Parathyroid adenoma (tissue), 2 donors: ENCODE measurements at regions not wholly inside any gene's neighbourhood (a gene's known extent, or its start where the extent isn't known, plus 50 kb on each side); places are given as distances from the start of the nearest gene placed in this dataset.

Source experiments
- H2AFZ ChIP-seq: fragments of 300-600 bp; sonication (generic); one replicate; pipeline ENCODE4 v1.7.0; 2017; ENCODE audit warnings: antibody characterized with exemption, mild to moderate bottlenecking
- H3K27ac ChIP-seq: fragments of 300-600 bp; sonication (generic); one replicate; pipeline ENCODE4 v1.7.0; 2017
- H3K27me3 ChIP-seq: fragments of 300-600 bp; sonication (generic); one replicate; pipeline ENCODE4 v1.7.0; 2017; ENCODE audit warnings: low read length; ENCODE audit not compliant: control insufficient read depth, insufficient read depth
- H3K36me3 ChIP-seq: fragments of 300-600 bp; sonication (generic); one replicate; pipeline ENCODE4 v1.7.0; 2017; ENCODE audit warnings: low read length; ENCODE audit not compliant: control insufficient read depth, insufficient read depth
- H3K4me1 ChIP-seq: fragments of 300-600 bp; sonication (generic); one replicate; pipeline ENCODE4 v1.7.0; 2017; ENCODE audit warnings: control low read depth
- H3K4me2 ChIP-seq: fragments of 300-600 bp; sonication (generic); one replicate; pipeline ENCODE4 v1.7.0; 2017; ENCODE audit warnings: low read length
- H3K4me3 ChIP-seq: fragments of 300-600 bp; sonication (generic); one replicate; pipeline ENCODE4 v1.7.0; 2017; ENCODE audit warnings: low read depth, low read length
- H3K79me2 ChIP-seq: fragments of 300-600 bp; sonication (generic); one replicate; pipeline ENCODE4 v1.7.0; 2017; ENCODE audit warnings: control low read depth
- H3K9ac ChIP-seq: fragments of 300-600 bp; sonication (generic); one replicate; pipeline ENCODE4 v1.7.0; 2017; ENCODE audit warnings: mild to moderate bottlenecking
- H3K9me3 ChIP-seq: fragments of 300-600 bp; sonication (generic); one replicate; pipeline ENCODE4 v1.7.0; 2017; ENCODE audit warnings: low read length; ENCODE audit not compliant: control insufficient read depth
- TF ChIP-seq, protein P1 (sequence below): fragments of 300-600 bp; sonication (generic); IDR thresholded peaks from one replicate; pipeline ENCODE4 v1.7.0; 2017; ENCODE audit warnings: antibody characterized with exemption, mild to moderate bottlenecking
- donor health status: primary hyperparathyroidism.

DNA sequence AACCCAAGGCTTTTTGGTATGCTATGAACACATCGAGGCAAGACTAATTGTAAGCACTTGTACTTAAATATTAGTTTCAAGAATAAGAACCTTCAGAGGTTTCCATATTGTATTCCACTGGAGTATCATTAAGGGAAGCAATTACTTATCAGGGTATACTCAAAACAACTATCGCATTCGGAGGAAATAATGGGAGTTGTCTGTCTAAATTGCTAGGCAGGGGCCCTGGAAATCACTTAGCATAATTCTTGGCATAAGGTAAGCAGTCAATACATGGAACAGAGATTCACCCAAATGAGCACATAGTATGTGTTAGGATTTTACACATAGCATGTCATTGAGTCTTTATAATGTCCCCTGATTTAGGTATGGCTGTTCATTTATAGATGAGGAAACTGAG lies 249.4 kb downstream of the DHX15 start:
- Histone ChIP-seq H3K4me1 (no peaks in the 10 kb centered on the region), H3K9me3 (no peaks in the 10 kb centered on the region), H3K27ac (no peak overlapping the region), H3K4me2 (no peak overlapping the region), H3K36me3 (no peaks in the 10 kb centered on the region), H3K27me3 (no peaks in the 10 kb centered on the region), H3K9ac (no peak overlapping the region), H3K4me3 (no peak overlapping the region), H2AFZ (no peak overlapping the region), H3K79me2 (no peaks in the 10 kb centered on the region)
- TF ChIP-seq, protein P1, sequence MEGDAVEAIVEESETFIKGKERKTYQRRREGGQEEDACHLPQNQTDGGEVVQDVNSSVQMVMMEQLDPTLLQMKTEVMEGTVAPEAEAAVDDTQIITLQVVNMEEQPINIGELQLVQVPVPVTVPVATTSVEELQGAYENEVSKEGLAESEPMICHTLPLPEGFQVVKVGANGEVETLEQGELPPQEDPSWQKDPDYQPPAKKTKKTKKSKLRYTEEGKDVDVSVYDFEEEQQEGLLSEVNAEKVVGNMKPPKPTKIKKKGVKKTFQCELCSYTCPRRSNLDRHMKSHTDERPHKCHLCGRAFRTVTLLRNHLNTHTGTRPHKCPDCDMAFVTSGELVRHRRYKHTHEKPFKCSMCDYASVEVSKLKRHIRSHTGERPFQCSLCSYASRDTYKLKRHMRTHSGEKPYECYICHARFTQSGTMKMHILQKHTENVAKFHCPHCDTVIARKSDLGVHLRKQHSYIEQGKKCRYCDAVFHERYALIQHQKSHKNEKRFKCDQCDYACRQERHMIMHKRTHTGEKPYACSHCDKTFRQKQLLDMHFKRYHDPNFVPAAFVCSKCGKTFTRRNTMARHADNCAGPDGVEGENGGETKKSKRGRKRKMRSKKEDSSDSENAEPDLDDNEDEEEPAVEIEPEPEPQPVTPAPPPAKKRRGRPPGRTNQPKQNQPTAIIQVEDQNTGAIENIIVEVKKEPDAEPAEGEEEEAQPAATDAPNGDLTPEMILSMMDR: no peak

DNA sequence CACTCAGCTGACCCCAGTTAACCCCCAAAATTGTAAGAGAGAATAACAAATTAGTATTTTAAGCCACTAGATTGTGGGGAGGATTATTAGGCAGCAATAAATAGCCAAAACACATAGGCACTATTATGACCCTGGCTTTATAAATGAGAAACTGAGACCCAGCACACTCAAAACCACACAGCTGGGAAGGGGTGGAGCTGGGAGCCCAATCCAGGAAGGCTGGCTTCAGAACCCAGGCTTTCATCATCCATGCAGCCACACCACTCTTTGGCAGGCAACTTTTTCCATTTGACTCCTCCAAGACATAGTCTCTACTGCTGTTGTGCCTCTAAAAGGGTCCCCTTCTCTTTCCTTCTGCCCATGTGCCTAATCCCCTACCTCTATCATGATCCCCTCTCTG lies 253.8 kb downstream of the DHX15 start:
- no peaks in the 10 kb centered on the region for H3K79me2 ChIP-seq
- H3K27me3 ChIP-seq: no peaks in the 10 kb centered on the region
- no peak overlapping the region for H3K4me2 ChIP-seq
- H2AFZ ChIP-seq: no peak overlapping the region
- H3K36me3 ChIP-seq: no peaks in the 10 kb centered on the region
- no peaks in the 10 kb centered on the region for H3K4me1 ChIP-seq
- TF ChIP-seq, protein P1: no peak
- no peak overlapping the region for H3K4me3 ChIP-seq
- H3K9me3 ChIP-seq: no peaks in the 10 kb centered on the region
- no peak overlapping the region for H3K27ac ChIP-seq
- H3K9ac ChIP-seq: no peak overlapping the region

DNA sequence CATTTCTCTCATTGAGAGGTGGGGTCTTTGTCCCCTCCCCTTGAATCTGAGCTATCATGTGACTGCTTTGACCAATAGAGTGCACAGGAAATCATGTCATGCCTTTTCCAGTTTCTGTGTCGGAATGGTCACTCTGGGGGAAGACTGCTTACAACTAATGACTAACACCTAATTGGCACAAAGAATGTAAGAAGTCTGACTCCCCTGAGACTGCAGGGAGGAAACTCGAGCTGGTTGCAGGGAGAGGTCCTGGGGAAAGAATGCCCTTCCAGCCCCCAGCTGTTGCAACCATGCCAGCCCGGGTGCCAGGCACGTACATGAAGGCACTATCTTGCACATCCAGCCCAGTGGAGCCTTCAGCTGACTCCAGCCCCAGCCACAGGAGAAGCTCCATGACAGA lies 254.2 kb downstream of the DHX15 start:
- TF ChIP-seq, protein P1: no peak
- no peaks in the 10 kb centered on the region for H3K27me3 ChIP-seq
- no peaks in the 10 kb centered on the region for H3K4me1 ChIP-seq
- no peaks in the 10 kb centered on the region for H3K79me2 ChIP-seq
- H2AFZ ChIP-seq: no peak overlapping the region
- H3K4me3 ChIP-seq: no peak overlapping the region
- no peak overlapping the region for H3K27ac ChIP-seq
- H3K9me3 ChIP-seq: no peaks in the 10 kb centered on the region
- H3K4me2 ChIP-seq: no peak overlapping the region
- no peaks in the 10 kb centered on the region for H3K36me3 ChIP-seq
- no peak overlapping the region for H3K9ac ChIP-seq

DNA sequence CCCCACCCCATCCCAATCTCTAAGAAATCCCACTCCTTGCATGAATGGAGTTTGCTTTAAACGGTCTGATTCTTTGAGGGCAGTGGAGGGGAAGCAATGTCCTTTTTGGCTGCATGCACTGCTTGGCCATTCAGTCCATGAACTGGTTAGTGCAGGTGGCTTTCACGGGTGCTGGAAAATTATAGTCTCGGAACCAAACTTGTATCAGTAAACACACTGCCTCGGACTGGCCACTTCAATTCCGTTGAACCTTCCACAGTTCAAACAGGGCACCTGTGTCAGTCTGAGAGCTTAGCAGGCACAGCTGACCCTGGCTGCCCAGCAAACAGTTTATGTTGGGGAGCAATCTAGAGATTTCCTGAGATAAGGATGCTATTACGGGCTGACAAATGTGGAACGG lies 255.6 kb downstream of the DHX15 start:
- H3K36me3 ChIP-seq: no peaks in the 10 kb centered on the region
- H3K4me1 ChIP-seq: no peaks in the 10 kb centered on the region
- H3K4me3 ChIP-seq: no peak overlapping the region
- no peak overlapping the region for H2AFZ ChIP-seq
- no peaks in the 10 kb centered on the region for H3K79me2 ChIP-seq
- TF ChIP-seq, protein P1: no peak
- no peak overlapping the region for H3K4me2 ChIP-seq
- no peaks in the 10 kb centered on the region for H3K9me3 ChIP-seq
- no peak overlapping the region for H3K9ac ChIP-seq
- H3K27me3 ChIP-seq: no peaks in the 10 kb centered on the region
- H3K27ac ChIP-seq: no peak overlapping the region

DNA sequence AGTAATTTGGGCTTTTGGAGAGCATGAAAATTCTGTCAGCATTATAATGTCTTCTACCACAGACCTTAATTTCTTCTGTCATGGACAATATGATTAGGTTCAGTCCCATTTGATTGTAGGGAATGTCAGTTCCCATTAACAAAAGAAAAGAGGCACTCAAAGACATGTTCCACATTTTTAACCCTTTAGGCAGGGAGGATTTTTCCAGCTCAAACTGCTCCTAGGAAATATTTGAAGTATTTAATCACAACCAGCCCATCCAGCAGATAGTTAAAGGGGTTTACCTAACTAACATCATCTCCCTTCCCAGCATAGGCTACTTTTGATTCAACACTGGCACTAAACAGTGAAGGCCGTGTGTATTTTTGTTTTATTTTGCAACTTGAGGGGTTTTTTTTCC lies 256.0 kb downstream of the DHX15 start:
- Histone ChIP-seq H3K9ac (no peak overlapping the region), H3K36me3 (no peaks in the 10 kb centered on the region), H3K9me3 (no peaks in the 10 kb centered on the region), H3K27ac (no peak overlapping the region), H2AFZ (no peak overlapping the region), H3K4me3 (no peak overlapping the region), H3K4me1 (no peaks in the 10 kb centered on the region), H3K79me2 (no peaks in the 10 kb centered on the region), H3K27me3 (no peaks in the 10 kb centered on the region), H3K4me2 (no peak overlapping the region)
- TF ChIP-seq, protein P1: no peak
